CD4-positive, alpha-beta T cell (primary cell): ENCODE measurements at regions not wholly inside any gene's neighbourhood (a gene's known extent, or its start where the extent isn't known, plus 50 kb on each side); places are given as distances from the start of the nearest gene placed in this dataset.

Experiments
- ATAC-seq: fragments of 200-7000 bp; cut with Tn5 transposase; one replicate; pipeline ENCODE4 v1.10.0; 2022; ENCODE audit warnings: mild to moderate bottlenecking; ENCODE audit not compliant: poor library complexity
- CTCF ChIA-PET: fragments of 350-600 bp; sonication (Branson Sonifier 250); formaldehyde crosslinking; loops from one replicate; lab custom pipeline; 2021; ENCODE audit warnings: antibody characterized with exemption, inconsistent platforms; lab: Charles Lee
- POLR2A ChIA-PET: fragments of 350-600 bp; sonication (Branson Sonifier 250); formaldehyde crosslinking; loops from one replicate; lab custom pipeline; 2021; ENCODE audit warnings: antibody characterized with exemption, inconsistent platforms; lab: Charles Lee
- DNase-seq, 14 experiments: peaks; one replicate each; pipeline ENCODE4 v3.0.0-alpha.2; 2013 to 2020; ENCODE audit warnings: mixed read lengths in 2 of 14
- H3K27ac ChIP-seq, 2 donors: one replicate each; pipeline versions ENCODE4 v1.5.1 to v1.7.0; 2013; ENCODE audit warnings: low read length in 2 of 2, low read depth in 1 of 2, mild to moderate bottlenecking in 1 of 2
- H3K27me3 ChIP-seq, 2 experiments: 1 replicate in 1 of 2; 2 replicates in 1 of 2; pipeline versions ENCODE4 v1.6.1 to v1.7.0; 2013; ENCODE audit warnings: low read length in 2 of 2, control low read depth in 1 of 2, mild to moderate bottlenecking in 1 of 2, moderate library complexity in 1 of 2; ENCODE audit not compliant: insufficient read depth in 2 of 2, control insufficient read depth in 1 of 2
- H3K36me3 ChIP-seq: one replicate; pipeline ENCODE4 v1.6.1; 2013; ENCODE audit warnings: low read length, control low read depth; ENCODE audit not compliant: insufficient read depth
- H3K4me1 ChIP-seq: one replicate; pipeline ENCODE4 v1.6.1; 2013; ENCODE audit warnings: low read length, control low read depth; ENCODE audit not compliant: insufficient read depth
- H3K4me3 ChIP-seq: one replicate; pipeline ENCODE4 v1.5.1; 2013; ENCODE audit warnings: mild to moderate bottlenecking, low read length, moderate library complexity
- H3K9me3 ChIP-seq, 2 experiments: 1 replicate in 1 of 2; 2 replicates in 1 of 2; pipeline versions ENCODE4 v1.6.1 to v1.7.0; 2013; ENCODE audit warnings: low read length in 2 of 2, mild to moderate bottlenecking in 2 of 2, control low read depth in 1 of 2, moderate library complexity in 1 of 2; ENCODE audit not compliant: control insufficient read depth in 1 of 2, insufficient read depth in 1 of 2
- H3K27ac Mint-ChIP-seq: one replicate; pipeline ENCODE4 v1.8.0; 2020; ENCODE audit warnings: mixed read lengths
- H3K27me3 Mint-ChIP-seq: one replicate; pipeline ENCODE4 v1.8.0; 2021; ENCODE audit warnings: mixed read lengths
- H3K36me3 Mint-ChIP-seq: one replicate; pipeline ENCODE4 v1.8.0; 2021; ENCODE audit warnings: low read depth, mixed read lengths
- H3K4me1 Mint-ChIP-seq: one replicate; pipeline ENCODE4 v1.8.0; 2021; ENCODE audit warnings: low read depth, mixed read lengths
- H3K4me3 Mint-ChIP-seq: one replicate; pipeline ENCODE4 v1.8.0; 2020; ENCODE audit warnings: mild to moderate bottlenecking, mixed read lengths
- H3K9me3 Mint-ChIP-seq: one replicate; pipeline ENCODE4 v1.8.0; 2020; ENCODE audit warnings: mixed read lengths
- CTCF ChIP-seq: fragments of 200-600 bp; IDR thresholded peaks from one replicate; pipeline ENCODE4 v1.8.0; 2022; ENCODE audit warnings: antibody characterized with exemption, mild to moderate bottlenecking
- intact Hi-C, 2 experiments: fragments of 100-400 bp; cut with DNase I in 1 of 2; cut with micrococcal nuclease in 1 of 2; formaldehyde crosslinking; loops; one replicate each; pipeline versions ENCODE4 v1.15.1 to v1.9.0; 2023 to 2025; cut with DNase I, micrococcal nuclease

- TF ChIP-seq CTCF: no peak
- no peaks in the 10 kb centered on the region for H3K36me3 Mint-ChIP-seq
- H3K4me1 Mint-ChIP-seq: no peaks in the 10 kb centered on the region
- Histone ChIP-seq H3K36me3 (no peaks in the 10 kb centered on the region), H3K4me3 (no peak overlapping the region), H3K4me1 (no peaks in the 10 kb centered on the region), H3K27ac (no peak overlapping the region), H3K27me3 (no peaks in the 10 kb centered on the region), H3K9me3 (peaks cover 3% of the 10 kb centered on the region in 2 experiments)
- no peak overlapping the region for H3K27ac Mint-ChIP-seq
- DNase-seq (no peak), ATAC-seq (no peak)
- intact Hi-C loops: no loop called here
- POLR2A ChIA-PET: no interaction called here
- peaks cover 10% of the 10 kb centered on the region for H3K9me3 Mint-ChIP-seq
- H3K27me3 Mint-ChIP-seq: no peaks in the 10 kb centered on the region
- H3K4me3 Mint-ChIP-seq: no peak overlapping the region
- CTCF ChIA-PET: no interaction called here
Observed at GRCh38 chr4:178598672-178599071, 1156.4 kb upstream of the AGA start.

GRCh38 chr4:178599521-178599920 is 1157.3 kb upstream of the AGA start:
- H3K36me3 Mint-ChIP-seq: no peaks in the 10 kb centered on the region
- no peaks in the 10 kb centered on the region for H3K27me3 Mint-ChIP-seq
- Histone ChIP-seq H3K36me3 (no peaks in the 10 kb centered on the region), H3K27ac (no peak overlapping the region), H3K9me3 (peaks cover 3% of the 10 kb centered on the region in 2 experiments), H3K4me3 (no peak overlapping the region), H3K27me3 (no peaks in the 10 kb centered on the region), H3K4me1 (no peaks in the 10 kb centered on the region)
- intact Hi-C loops: no loop called here
- no peak for TF ChIP-seq CTCF
- no peak for ATAC-seq
- H3K4me1 Mint-ChIP-seq: no peaks in the 10 kb centered on the region
- peaks cover 10% of the 10 kb centered on the region for H3K9me3 Mint-ChIP-seq
- no peak overlapping the region for H3K4me3 Mint-ChIP-seq
- POLR2A ChIA-PET: no interaction called here
- DNase-seq: no peak
- CTCF ChIA-PET: no interaction called here
- H3K27ac Mint-ChIP-seq: no peak overlapping the region

GRCh38 chr4:178602833-178603232 is 1160.6 kb upstream of the AGA start:
- Mint-ChIP-seq H3K27me3 (no peaks in the 10 kb centered on the region), H3K9me3 (peaks cover 6% of the 10 kb centered on the region), H3K4me3 (no peak overlapping the region), H3K27ac (no peak overlapping the region), H3K36me3 (no peaks in the 10 kb centered on the region), H3K4me1 (no peaks in the 10 kb centered on the region)
- Histone ChIP-seq H3K4me3 (no peak overlapping the region), H3K4me1 (no peaks in the 10 kb centered on the region), H3K9me3 (peaks cover 3% of the 10 kb centered on the region in 2 experiments), H3K27ac (no peak overlapping the region), H3K27me3 (no peaks in the 10 kb centered on the region), H3K36me3 (no peaks in the 10 kb centered on the region)
- POLR2A ChIA-PET: no interaction called here
- intact Hi-C loops: no loop called here
- DNase-seq (no peak), ATAC-seq (no peak)
- CTCF ChIA-PET: no interaction called here
- no peak for TF ChIP-seq CTCF
